ENCODE measurements at regions not wholly inside any gene's neighbourhood (a gene's known extent, or its start where the extent isn't known, plus 50 kb on each side); places are given as distances from the start of the nearest gene placed in this dataset.

GRCh38 chr2:128423788-128424165 is 105.1 kb upstream of the HS6ST1 start:
- Histone ChIP-seq H3K4me3 (no peak overlapping the region), H3K27ac (no peak overlapping the region), H3K27me3 (replicated peaks; ENCODE audit: insufficient read depth) (no peaks in the 10 kb centered on the region), H3K9me3 (no peaks in the 10 kb centered on the region), H3K36me3 (no peaks in the 10 kb centered on the region), H3K4me1 (replicated peaks) (no peaks in the 10 kb centered on the region)
- intact Hi-C loops (cut with DNase I), result no loop called here
- no peak for DNase-seq (ENCODE audit: low spot score)
- no peak for TF ChIP-seq POLR2AphosphoS5 (IDR thresholded peaks at IDR 0.05)

GRCh38 chr2:128424406-128425171 is 105.9 kb upstream of the HS6ST1 start:
- H3K27me3 ChIP-seq (replicated peaks; ENCODE audit: insufficient read depth), result no peaks in the 10 kb centered on the region
- no peaks in the 10 kb centered on the region for H3K4me1 ChIP-seq (replicated peaks)
- 72% methylated on average over 11 of the region's 11 CpGs for WGBS
- no peak for TF ChIP-seq POLR2A (IDR thresholded peaks at IDR 0.05)
- no peak for TF ChIP-seq CTCF (IDR thresholded peaks at IDR 0.05)
- no peak for TF ChIP-seq POLR2AphosphoS5 (IDR thresholded peaks at IDR 0.05)
- H3K9me3 ChIP-seq, result no peaks in the 10 kb centered on the region
- no peak for DNase-seq (ENCODE audit: low spot score)
- H3K27ac ChIP-seq, result no peak overlapping the region
- intact Hi-C loops (cut with DNase I), result no loop called here
- H3K4me3 ChIP-seq, result no peak overlapping the region
- no peaks in the 10 kb centered on the region for H3K36me3 ChIP-seq

- Histone ChIP-seq H3K27ac (no peak overlapping the region), H3K9me3 (no peaks in the 10 kb centered on the region), H3K4me1 (replicated peaks) (no peaks in the 10 kb centered on the region), H3K4me3 (no peak overlapping the region), H3K36me3 (no peaks in the 10 kb centered on the region), H3K27me3 (replicated peaks; ENCODE audit: insufficient read depth) (no peaks in the 10 kb centered on the region)
- DNase-seq (ENCODE audit: low spot score), result no peak
- TF ChIP-seq POLR2AphosphoS5 (IDR thresholded peaks at IDR 0.05) (no peak), POLR2A (IDR thresholded peaks at IDR 0.05) (no peak), CTCF (IDR thresholded peaks at IDR 0.05) (no peak)
- intact Hi-C loops (cut with DNase I), result no loop called here
- 93% methylated on average over 8 of the region's 8 CpGs for WGBS
These were observed 106.5 kb upstream of the HS6ST1 start for GRCh38 chr2:128425216-128425615.

GRCh38 chr2:128425731-128426620 is 107.3 kb upstream of the HS6ST1 start:
- DNase-seq (ENCODE audit: low spot score), result no peak
- Histone ChIP-seq H3K4me1 (replicated peaks) (no peaks in the 10 kb centered on the region), H3K4me3 (no peak overlapping the region), H3K27me3 (replicated peaks; ENCODE audit: insufficient read depth) (no peaks in the 10 kb centered on the region), H3K36me3 (no peaks in the 10 kb centered on the region), H3K27ac (no peak overlapping the region), H3K9me3 (no peaks in the 10 kb centered on the region)
- WGBS, result 71% methylated on average over 15 of the region's 15 CpGs
- intact Hi-C loops (cut with DNase I), result no loop called here
- TF ChIP-seq POLR2AphosphoS5 (IDR thresholded peaks at IDR 0.05) (no peak), CTCF (IDR thresholded peaks at IDR 0.05) (no peak), POLR2A (IDR thresholded peaks at IDR 0.05) (no peak)

GRCh38 chr2:128427413-128427755 is 108.7 kb upstream of the HS6ST1 start:
- H3K36me3 ChIP-seq, result no peaks in the 10 kb centered on the region
- H3K27ac ChIP-seq, result no peak overlapping the region
- DNase-seq (ENCODE audit: low spot score), result no peak
- intact Hi-C loops (cut with DNase I), result no loop called here
- no peak overlapping the region for H3K4me3 ChIP-seq
- H3K4me1 ChIP-seq (replicated peaks), result no peaks in the 10 kb centered on the region
- no peaks in the 10 kb centered on the region for H3K27me3 ChIP-seq (replicated peaks; ENCODE audit: insufficient read depth)
- H3K9me3 ChIP-seq, result no peaks in the 10 kb centered on the region
- TF ChIP-seq CTCF (IDR thresholded peaks at IDR 0.05) (no peak), POLR2A (IDR thresholded peaks at IDR 0.05) (no peak), POLR2AphosphoS5 (IDR thresholded peaks at IDR 0.05) (no peak)
- WGBS, result 93% methylated on average over 5 of the region's 5 CpGs

All from prostate gland (tissue), 2 donors.